ENCODE measurements at regions not wholly inside any gene's neighbourhood (a gene's known extent, or its start where the extent isn't known, plus 50 kb on each side); places are given as distances from the start of the nearest gene placed in this dataset.

DNA sequence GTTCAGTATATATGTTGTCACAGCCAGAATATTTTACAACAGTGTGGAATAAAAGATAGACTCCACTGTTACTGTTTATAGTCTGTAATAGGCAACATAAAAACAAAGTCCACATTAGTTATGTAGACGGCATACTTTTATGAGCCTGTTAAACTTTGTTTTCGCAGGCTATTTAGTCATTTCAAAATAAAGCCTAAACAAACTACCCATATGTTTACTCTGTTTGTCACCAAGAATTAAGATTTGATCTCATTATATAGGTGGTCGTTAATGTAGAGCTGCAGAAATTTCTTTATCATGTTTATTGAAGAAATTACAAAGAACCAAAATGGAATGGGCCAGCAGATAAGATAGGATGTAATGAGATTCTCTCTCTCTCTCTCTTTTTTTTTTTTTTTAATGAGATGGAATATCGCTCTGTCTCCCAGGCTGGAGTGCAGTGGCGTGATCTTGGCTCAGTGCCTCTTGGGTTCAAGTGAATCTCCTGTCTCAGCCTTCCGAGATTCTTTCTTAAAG is 943.8 kb upstream of the SOX9 start:
- H3K36me3 Mint-ChIP-seq = no peaks in the 10 kb centered on the region
- no peaks in the 10 kb centered on the region for H3K4me1 Mint-ChIP-seq
- no peak overlapping the region for H3K4me3 ChIP-seq (ENCODE audit: low read length in 2 of 2)
- intact Hi-C loops (cut with micrococcal nuclease) = no loop called here
- POLR2A ChIA-PET (ENCODE audit: partially characterized antibody) = no interaction called here
- no peaks in the 10 kb centered on the region for H3K36me3 ChIP-seq (ENCODE audit: insufficient read depth, low read length)
- H3K9me3 ChIP-seq (ENCODE audit: control insufficient read depth in 1 of 2, low read length in 2 of 2) = no peaks in the 10 kb centered on the region
- no peak overlapping the region for H3K27ac ChIP-seq (ENCODE audit: low read depth, low read length)
- no peak overlapping the region for H3K4me3 Mint-ChIP-seq
- H3K27me3 ChIP-seq (ENCODE audit: insufficient read depth, low read length) = no peaks in the 10 kb centered on the region
- no peaks in the 10 kb centered on the region for H3K4me1 ChIP-seq (ENCODE audit: insufficient read depth, low read length)
- H3K27ac Mint-ChIP-seq = no peak overlapping the region
- H3K27me3 Mint-ChIP-seq = peaks cover 0 to 1% of the 10 kb centered on the region in 2 donors
- CTCF ChIA-PET (ENCODE audit: partially characterized antibody) = no interaction called here
- no peak for DNase-seq
- peaks cover 0 to 8% (median under 1%) of the 10 kb centered on the region in 8 donors for H3K9me3 Mint-ChIP-seq

DNA sequence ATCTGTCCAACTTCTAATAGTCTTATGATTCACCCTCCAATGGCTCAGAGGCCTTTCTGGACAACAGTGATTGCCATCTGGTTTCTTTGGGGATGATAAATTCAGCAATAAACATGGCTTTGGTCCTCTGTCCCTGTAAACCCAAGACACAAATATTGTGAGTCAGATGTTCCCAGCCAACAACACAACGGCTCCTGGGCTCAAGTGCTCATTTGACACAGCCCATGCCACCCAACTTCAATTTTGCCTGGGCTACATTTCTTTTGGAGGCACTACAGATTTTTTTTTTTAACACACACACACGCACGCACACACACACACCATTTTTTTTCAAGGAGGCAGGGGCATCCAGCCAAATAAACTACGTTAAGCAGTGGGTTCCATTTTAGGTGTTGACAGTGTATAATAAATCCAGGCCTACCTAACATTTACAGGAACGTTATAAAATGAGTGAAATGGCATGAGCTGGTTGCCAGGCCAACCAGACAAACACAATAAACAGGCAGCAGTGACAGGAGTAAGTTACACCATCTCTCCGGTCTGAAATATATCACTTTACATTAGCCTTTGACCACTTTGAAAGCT is 939.9 kb upstream of the SOX9 start:
- Histone ChIP-seq H3K4me1 (ENCODE audit: insufficient read depth, low read length) (no peaks in the 10 kb centered on the region), H3K9me3 (ENCODE audit: control insufficient read depth in 1 of 2, low read length in 2 of 2) (no peaks in the 10 kb centered on the region), H3K27ac (ENCODE audit: low read depth, low read length) (no peak overlapping the region), H3K36me3 (ENCODE audit: insufficient read depth, low read length) (no peaks in the 10 kb centered on the region), H3K4me3 (ENCODE audit: low read length in 2 of 2) (no peak overlapping the region), H3K27me3 (ENCODE audit: insufficient read depth, low read length) (no peaks in the 10 kb centered on the region)
- no peak for DNase-seq
- Mint-ChIP-seq H3K27ac (no peak overlapping the region), H3K27me3 (peaks cover 0 to 1% of the 10 kb centered on the region in 2 donors), H3K36me3 (no peaks in the 10 kb centered on the region), H3K9me3 (peaks cover 0 to 8% (median under 1%) of the 10 kb centered on the region in 8 donors), H3K4me1 (no peaks in the 10 kb centered on the region), H3K4me3 (no peak overlapping the region)
- intact Hi-C loops (cut with micrococcal nuclease) = no loop called here
- CTCF ChIA-PET (ENCODE audit: partially characterized antibody) = no interaction called here
- POLR2A ChIA-PET (ENCODE audit: partially characterized antibody) = interaction anchor here (0.6 kb wide), 1 partner anchor 924 kb away, joined by 3 read pairs; no protein-coding TSS in a partner anchor

DNA sequence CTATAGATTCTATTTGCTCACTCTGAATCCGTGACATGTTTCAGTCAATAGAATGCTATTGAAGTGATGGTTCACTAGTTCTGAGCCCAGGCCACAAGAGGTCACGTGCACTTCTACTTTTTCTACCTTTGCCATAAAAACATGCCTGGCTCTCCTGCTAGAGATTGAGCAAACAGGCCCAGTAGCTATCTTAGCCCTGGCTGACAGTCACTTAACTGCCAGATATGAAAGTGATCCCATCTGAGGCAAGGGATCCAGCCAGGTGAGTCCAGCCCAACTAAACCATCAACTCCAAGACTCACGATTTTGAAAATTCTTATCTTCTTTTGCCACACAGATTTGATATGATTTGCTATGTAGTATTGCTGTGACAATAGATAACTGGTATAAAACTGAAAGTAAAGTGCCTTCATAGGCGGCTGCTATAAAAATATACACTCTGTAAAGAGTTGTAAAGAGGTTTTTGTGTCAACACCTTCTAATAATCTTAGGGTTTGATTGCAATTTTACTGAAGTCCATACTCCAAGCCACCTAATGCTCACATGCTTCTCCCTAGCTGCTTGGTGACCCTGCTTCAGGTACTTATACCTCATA is 937.7 kb upstream of the SOX9 start:
- H3K4me1 Mint-ChIP-seq = no peaks in the 10 kb centered on the region
- CTCF ChIA-PET (ENCODE audit: partially characterized antibody) = no interaction called here

DNA sequence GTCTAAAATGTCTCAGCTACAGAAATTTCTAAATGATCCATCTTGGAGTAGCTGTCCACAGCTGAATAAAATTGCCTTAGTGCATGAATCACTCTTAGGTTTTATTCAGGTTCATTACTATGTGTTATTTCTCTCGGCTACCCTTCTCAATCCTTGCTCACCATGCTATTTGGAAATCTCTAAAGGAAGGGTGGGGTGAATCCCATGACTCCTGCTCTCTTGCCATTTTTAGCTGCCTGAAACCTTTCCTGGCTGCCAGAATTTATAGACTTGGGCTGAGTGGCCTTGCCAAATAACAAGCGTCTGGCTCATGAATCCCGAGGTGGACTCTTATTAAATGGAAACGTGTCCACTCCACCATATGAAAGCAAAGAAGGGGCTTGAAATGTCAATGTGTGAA is 936.1 kb upstream of the SOX9 start:
- intact Hi-C loops (cut with micrococcal nuclease) = no loop called here
- H3K9me3 Mint-ChIP-seq = peaks cover 0 to 6% (median 2%) of the 10 kb centered on the region in 8 donors
- no peaks in the 10 kb centered on the region for H3K27me3 ChIP-seq (ENCODE audit: insufficient read depth, low read length)
- H3K27ac ChIP-seq (ENCODE audit: low read depth, low read length) = no peak overlapping the region
- no peak overlapping the region for H3K4me3 Mint-ChIP-seq
- no peaks in the 10 kb centered on the region for H3K36me3 ChIP-seq (ENCODE audit: insufficient read depth, low read length)
- DNase-seq = no peak
- H3K4me1 Mint-ChIP-seq = no peaks in the 10 kb centered on the region
- no peaks in the 10 kb centered on the region for H3K9me3 ChIP-seq (ENCODE audit: control insufficient read depth in 1 of 2, low read length in 2 of 2)
- H3K4me3 ChIP-seq (ENCODE audit: low read length in 2 of 2) = no peak overlapping the region
- H3K4me1 ChIP-seq (ENCODE audit: insufficient read depth, low read length) = no peaks in the 10 kb centered on the region
- POLR2A ChIA-PET (ENCODE audit: partially characterized antibody) = no interaction called here
- H3K27me3 Mint-ChIP-seq = no peaks in the 10 kb centered on the region
- H3K27ac Mint-ChIP-seq = no peak overlapping the region
- CTCF ChIA-PET (ENCODE audit: partially characterized antibody) = no interaction called here
- no peaks in the 10 kb centered on the region for H3K36me3 Mint-ChIP-seq

More for the DNA sequence above, 937.7 kb upstream of the SOX9 start:
- Mint-ChIP-seq H3K9me3 (peaks cover 0 to 6% (median 2%) of the 10 kb centered on the region in 8 donors), H3K36me3 (no peaks in the 10 kb centered on the region), H3K4me3 (peak overlapping the region in 1 of 8 donors; percentile 23), H3K27me3 (no peaks in the 10 kb centered on the region), H3K27ac (no peak overlapping the region)
- Histone ChIP-seq H3K27ac (ENCODE audit: low read depth, low read length) (no peak overlapping the region), H3K36me3 (ENCODE audit: insufficient read depth, low read length) (no peaks in the 10 kb centered on the region), H3K9me3 (ENCODE audit: control insufficient read depth in 1 of 2, low read length in 2 of 2) (no peaks in the 10 kb centered on the region), H3K4me3 (ENCODE audit: low read length in 2 of 2) (no peak overlapping the region), H3K4me1 (ENCODE audit: insufficient read depth, low read length) (no peaks in the 10 kb centered on the region), H3K27me3 (ENCODE audit: insufficient read depth, low read length) (no peaks in the 10 kb centered on the region)
- DNase-seq = no peak
- POLR2A ChIA-PET (ENCODE audit: partially characterized antibody) = no interaction called here
- intact Hi-C loops (cut with micrococcal nuclease) = no loop called here

DNA sequence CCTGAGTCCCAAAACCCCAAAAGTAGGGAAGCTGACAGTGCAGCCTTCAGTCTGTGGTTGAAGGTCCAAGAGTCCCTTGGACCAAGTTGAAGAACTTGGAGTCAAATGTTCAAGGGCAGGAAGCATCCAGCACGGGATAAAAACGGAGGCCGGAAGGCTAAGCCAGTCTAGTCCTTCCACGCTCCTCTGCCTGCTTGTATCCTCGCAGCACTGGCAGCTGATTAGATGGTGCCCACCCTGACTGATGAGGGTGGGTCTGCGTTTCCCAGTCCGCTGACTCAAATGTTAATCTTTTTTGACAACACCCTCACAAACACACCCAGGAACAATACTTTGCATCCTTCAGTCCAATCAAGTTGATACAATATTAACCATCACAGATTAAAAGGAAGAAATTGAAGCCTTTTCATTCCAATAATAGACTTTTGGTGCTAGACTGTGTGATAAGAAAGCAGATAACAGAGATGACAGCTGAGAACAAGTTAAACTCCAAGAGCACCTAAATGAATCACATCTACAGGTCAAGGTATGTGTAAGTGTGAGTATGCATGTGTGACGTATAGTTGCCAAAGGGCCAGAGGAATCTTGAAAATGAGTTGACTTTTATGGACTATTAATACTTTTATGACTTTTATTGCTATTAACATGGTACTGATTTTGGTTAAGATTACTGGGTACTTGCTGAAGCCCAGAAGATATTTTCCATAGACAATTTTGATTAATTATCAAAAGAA is 933.5 kb upstream of the SOX9 start:
- no peaks in the 10 kb centered on the region for H3K27me3 Mint-ChIP-seq
- Histone ChIP-seq H3K9me3 (ENCODE audit: control insufficient read depth in 1 of 2, low read length in 2 of 2) (no peaks in the 10 kb centered on the region), H3K27me3 (ENCODE audit: insufficient read depth, low read length) (no peaks in the 10 kb centered on the region), H3K36me3 (ENCODE audit: insufficient read depth, low read length) (no peaks in the 10 kb centered on the region), H3K4me3 (ENCODE audit: low read length in 2 of 2) (no peak overlapping the region), H3K27ac (ENCODE audit: low read depth, low read length) (no peak overlapping the region), H3K4me1 (ENCODE audit: insufficient read depth, low read length) (no peaks in the 10 kb centered on the region)
- CTCF ChIA-PET (ENCODE audit: partially characterized antibody) = no interaction called here
- H3K27ac Mint-ChIP-seq = no peak overlapping the region
- peaks cover 0 to 8% (median 3%) of the 10 kb centered on the region in 8 donors for H3K9me3 Mint-ChIP-seq
- no peaks in the 10 kb centered on the region for H3K36me3 Mint-ChIP-seq
- no peak for DNase-seq
- no peak overlapping the region for H3K4me3 Mint-ChIP-seq
- H3K4me1 Mint-ChIP-seq = no peaks in the 10 kb centered on the region
- POLR2A ChIA-PET (ENCODE audit: partially characterized antibody) = no interaction called here
- intact Hi-C loops (cut with micrococcal nuclease) = no loop called here

DNA sequence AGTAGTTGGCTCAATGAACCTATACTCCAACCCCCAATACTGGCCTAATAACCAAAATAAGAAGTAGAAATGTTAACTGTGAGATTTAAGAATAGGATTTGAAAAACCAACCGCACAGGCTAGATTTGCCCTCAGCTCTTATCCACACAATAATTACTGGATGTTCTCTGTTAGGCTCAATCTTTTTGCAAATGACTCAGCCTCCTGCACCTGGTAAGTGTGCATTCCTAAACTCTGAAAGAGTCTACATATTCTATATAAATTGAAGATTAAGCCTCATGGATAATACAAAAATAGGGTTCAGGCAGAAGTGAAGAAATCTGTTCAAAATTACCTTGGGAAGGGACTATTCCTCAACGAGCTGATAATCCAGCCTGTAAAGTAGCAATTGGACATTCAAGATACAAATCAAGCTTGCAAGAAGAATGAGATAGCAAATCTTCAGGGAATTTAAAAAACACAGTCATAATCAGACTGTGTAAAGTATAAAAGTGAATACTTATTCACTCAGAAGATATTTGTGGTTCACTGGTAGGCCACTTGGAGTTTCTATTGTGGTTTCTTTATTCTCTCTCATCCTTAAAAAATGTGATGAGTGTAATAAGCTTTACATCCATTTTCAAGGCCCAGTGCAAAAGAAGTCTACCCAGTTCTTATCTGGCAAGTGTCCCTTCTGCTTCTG is 931.9 kb upstream of the SOX9 start:
- H3K4me3 ChIP-seq (ENCODE audit: low read length in 2 of 2) = no peak overlapping the region
- no peaks in the 10 kb centered on the region for H3K4me1 ChIP-seq (ENCODE audit: insufficient read depth, low read length)
- CTCF ChIA-PET (ENCODE audit: partially characterized antibody) = no interaction called here

DNA sequence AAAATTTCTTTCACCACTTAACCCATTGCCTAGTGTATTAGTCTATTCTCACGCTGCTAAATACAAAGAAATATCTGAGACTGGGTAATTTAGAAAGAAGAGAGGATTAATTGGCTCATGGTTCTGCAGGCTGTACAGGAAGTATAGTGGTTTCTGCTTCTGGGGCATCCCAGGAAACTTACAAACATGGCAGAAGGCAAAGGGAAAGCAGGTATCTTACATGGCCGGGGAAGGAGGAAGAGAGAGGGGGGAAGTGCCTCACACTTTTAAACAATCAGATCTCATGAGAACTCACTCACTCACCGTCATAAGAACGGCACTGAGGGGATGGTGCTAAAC is 931.4 kb upstream of the SOX9 start:
- Mint-ChIP-seq H3K9me3 (peaks cover 0 to 7% (median 0%) of the 10 kb centered on the region in 8 donors), H3K27ac (no peak overlapping the region), H3K36me3 (no peaks in the 10 kb centered on the region), H3K4me1 (no peaks in the 10 kb centered on the region), H3K27me3 (no peaks in the 10 kb centered on the region), H3K4me3 (no peak overlapping the region)
- Histone ChIP-seq H3K4me3 (ENCODE audit: low read length in 2 of 2) (no peak overlapping the region), H3K27ac (ENCODE audit: low read depth, low read length) (no peak overlapping the region), H3K4me1 (ENCODE audit: insufficient read depth, low read length) (no peaks in the 10 kb centered on the region), H3K9me3 (ENCODE audit: control insufficient read depth in 1 of 2, low read length in 2 of 2) (no peaks in the 10 kb centered on the region), H3K27me3 (ENCODE audit: insufficient read depth, low read length) (no peaks in the 10 kb centered on the region), H3K36me3 (ENCODE audit: insufficient read depth, low read length) (no peaks in the 10 kb centered on the region)
- intact Hi-C loops (cut with micrococcal nuclease) = no loop called here
- ChIA-PET CTCF (ENCODE audit: partially characterized antibody) (no interaction called here), POLR2A (ENCODE audit: partially characterized antibody) (no interaction called here)
- DNase-seq = no peak

More for the DNA sequence above, 931.9 kb upstream of the SOX9 start:
- Histone ChIP-seq H3K27ac (ENCODE audit: low read depth, low read length) (no peak overlapping the region), H3K27me3 (ENCODE audit: insufficient read depth, low read length) (no peaks in the 10 kb centered on the region), H3K36me3 (ENCODE audit: insufficient read depth, low read length) (no peaks in the 10 kb centered on the region), H3K9me3 (ENCODE audit: control insufficient read depth in 1 of 2, low read length in 2 of 2) (no peaks in the 10 kb centered on the region)
- DNase-seq = no peak
- Mint-ChIP-seq H3K9me3 (peaks cover 0 to 7% (median 0%) of the 10 kb centered on the region in 8 donors), H3K4me3 (no peak overlapping the region), H3K36me3 (no peaks in the 10 kb centered on the region), H3K4me1 (no peaks in the 10 kb centered on the region), H3K27me3 (no peaks in the 10 kb centered on the region), H3K27ac (no peak overlapping the region)
- POLR2A ChIA-PET (ENCODE audit: partially characterized antibody) = no interaction called here
- intact Hi-C loops (cut with micrococcal nuclease) = no loop called here

Measured in CD4-positive, alpha-beta memory T cell (primary cell).